ENCODE measurements at regions not wholly inside any gene's neighbourhood (a gene's known extent, or its start where the extent isn't known, plus 50 kb on each side); places are given as distances from the start of the nearest gene placed in this dataset.

GRCh38 chr10:10499839-10500238 is 517.8 kb upstream of the CELF2 start:
- DNase-seq (no peak), ATAC-seq (no peak)
- no peak overlapping the region for H3K4me3 Mint-ChIP-seq
- peaks cover 5 to 37% (median 10%) of the 10 kb centered on the region in 5 donors for H3K27me3 Mint-ChIP-seq
- H3K27ac Mint-ChIP-seq = no peak overlapping the region
- H3K4me1 Mint-ChIP-seq = no peaks in the 10 kb centered on the region
- peaks cover 0 to 23% (median 12%) of the 10 kb centered on the region in 9 donors for H3K9me3 Mint-ChIP-seq
- POLR2A ChIA-PET = no interaction called here
- H3K36me3 Mint-ChIP-seq = no peaks in the 10 kb centered on the region

GRCh38 chr10:10500937-10501336 is 516.7 kb upstream of the CELF2 start:
- Mint-ChIP-seq H3K36me3 (no peaks in the 10 kb centered on the region), H3K27ac (no peak overlapping the region), H3K27me3 (peaks cover 5 to 43% (median 12%) of the 10 kb centered on the region in 5 donors), H3K4me1 (no peaks in the 10 kb centered on the region), H3K9me3 (peaks cover 0 to 23% (median 12%) of the 10 kb centered on the region in 9 donors), H3K4me3 (no peak overlapping the region)
- DNase-seq (no peak), ATAC-seq (no peak)
- POLR2A ChIA-PET = no interaction called here

- H3K4me3 Mint-ChIP-seq = no peak overlapping the region
- H3K36me3 Mint-ChIP-seq = no peaks in the 10 kb centered on the region
- H3K9me3 Mint-ChIP-seq = peaks cover 0 to 13% (median 9%) of the 10 kb centered on the region in 9 donors
- H3K4me1 Mint-ChIP-seq = no peaks in the 10 kb centered on the region
- no peak overlapping the region for H3K27ac Mint-ChIP-seq
- DNase-seq (no peak), ATAC-seq (no peak)
- POLR2A ChIA-PET = no interaction called here
- peaks cover 9 to 28% (median 11%) of the 10 kb centered on the region in 5 donors for H3K27me3 Mint-ChIP-seq
Measured at GRCh38 chr10:10503772-10504171, 513.9 kb upstream of the CELF2 start.

GRCh38 chr10:10508211-10508610 is 509.5 kb upstream of the CELF2 start:
- DNase-seq = no peak
- Mint-ChIP-seq H3K27ac (no peak overlapping the region), H3K27me3 (peaks cover 14 to 47% (median 19%) of the 10 kb centered on the region in 5 donors)

GRCh38 chr10:10510179-10510578 is 507.5 kb upstream of the CELF2 start:
- no peaks in the 10 kb centered on the region for H3K4me1 Mint-ChIP-seq
- H3K4me3 Mint-ChIP-seq = no peak overlapping the region
- no peaks in the 10 kb centered on the region for H3K36me3 Mint-ChIP-seq
- H3K9me3 Mint-ChIP-seq = peaks cover 0 to 8% (median 0%) of the 10 kb centered on the region in 9 donors
- DNase-seq (no peak), ATAC-seq (no peak)
- H3K27ac Mint-ChIP-seq = no peak overlapping the region
- peaks cover 10 to 42% (median 25%) of the 10 kb centered on the region in 5 donors for H3K27me3 Mint-ChIP-seq
- POLR2A ChIA-PET = no interaction called here

More at GRCh38 chr10:10508211-10508610, 509.5 kb upstream of the CELF2 start:
- POLR2A ChIA-PET = interaction anchor here (0.6 kb wide), 1 partner anchor 1937 kb away, joined by 5 read pairs; no protein-coding TSS in a partner anchor
- Mint-ChIP-seq H3K4me1 (no peaks in the 10 kb centered on the region), H3K4me3 (no peak overlapping the region), H3K9me3 (peaks cover 0 to 8% (median 0%) of the 10 kb centered on the region in 9 donors), H3K36me3 (no peaks in the 10 kb centered on the region)
- ATAC-seq = no peak

- peaks cover 3 to 45% (median 15%) of the 10 kb centered on the region in 5 donors for H3K27me3 Mint-ChIP-seq
- ATAC-seq (no peak), DNase-seq (no peak)
- no peaks in the 10 kb centered on the region for H3K36me3 Mint-ChIP-seq
- H3K27ac Mint-ChIP-seq = no peak overlapping the region
- POLR2A ChIA-PET = no interaction called here
- H3K9me3 Mint-ChIP-seq = peaks cover 0 to 8% (median 0%) of the 10 kb centered on the region in 9 donors
- H3K4me3 Mint-ChIP-seq = no peak overlapping the region
- H3K4me1 Mint-ChIP-seq = no peaks in the 10 kb centered on the region
Measured at GRCh38 chr10:10513067-10513466, 504.6 kb upstream of the CELF2 start.

GRCh38 chr10:10513898-10514297 is 503.8 kb upstream of the CELF2 start:
- H3K9me3 Mint-ChIP-seq = peaks cover 0 to 8% (median 0%) of the 10 kb centered on the region in 9 donors
- peaks cover 3 to 53% (median 21%) of the 10 kb centered on the region in 5 donors for H3K27me3 Mint-ChIP-seq
- H3K4me1 Mint-ChIP-seq = peaks cover 0 to 2% (median 0%) of the 10 kb centered on the region in 4 donors
- POLR2A ChIA-PET = no interaction called here
- H3K4me3 Mint-ChIP-seq = no peak overlapping the region
- H3K27ac Mint-ChIP-seq = no peak overlapping the region
- DNase-seq (no peak), ATAC-seq (no peak)
- no peaks in the 10 kb centered on the region for H3K36me3 Mint-ChIP-seq

GRCh38 chr10:10514797-10515196 is 502.9 kb upstream of the CELF2 start:
- Mint-ChIP-seq H3K4me3 (no peak overlapping the region), H3K36me3 (no peaks in the 10 kb centered on the region), H3K27me3 (peaks cover 3 to 56% (median 20%) of the 10 kb centered on the region in 5 donors), H3K9me3 (peaks cover 0 to 1% (median 0%) of the 10 kb centered on the region in 9 donors), H3K4me1 (peaks cover 0 to 2% (median 0%) of the 10 kb centered on the region in 4 donors), H3K27ac (no peak overlapping the region)
- POLR2A ChIA-PET = no interaction called here
- no peak for ATAC-seq
- DNase-seq = no peak

GRCh38 chr10:10515479-10516204 is 502.0 kb upstream of the CELF2 start:
- DNase-seq (no peak), ATAC-seq (no peak)
- POLR2A ChIA-PET = no interaction called here
- no peaks in the 10 kb centered on the region for H3K9me3 Mint-ChIP-seq
- H3K4me1 Mint-ChIP-seq = peaks cover 0 to 2% (median 0%) of the 10 kb centered on the region in 4 donors
- H3K4me3 Mint-ChIP-seq = no peak overlapping the region
- no peak overlapping the region for H3K27ac Mint-ChIP-seq
- peaks cover 2 to 55% (median 15%) of the 10 kb centered on the region in 5 donors for H3K27me3 Mint-ChIP-seq
- H3K36me3 Mint-ChIP-seq = no peaks in the 10 kb centered on the region

GRCh38 chr10:10516346-10517130 is 501.1 kb upstream of the CELF2 start:
- Mint-ChIP-seq H3K4me3 (no peak overlapping the region), H3K27ac (no peak overlapping the region), H3K4me1 (peaks cover 0 to 2% (median 0%) of the 10 kb centered on the region in 4 donors), H3K27me3 (peaks cover 0 to 50% (median 15%) of the 10 kb centered on the region in 5 donors), H3K36me3 (no peaks in the 10 kb centered on the region), H3K9me3 (no peaks in the 10 kb centered on the region)
- DNase-seq = no peak
- no peak for ATAC-seq
- POLR2A ChIA-PET = no interaction called here

GRCh38 chr10:10517866-10518265 is 499.8 kb upstream of the CELF2 start:
- ATAC-seq (no peak), DNase-seq (no peak)
- Mint-ChIP-seq H3K27me3 (peaks cover 0 to 47% (median 15%) of the 10 kb centered on the region in 5 donors), H3K9me3 (no peaks in the 10 kb centered on the region), H3K4me1 (peaks cover 0 to 2% (median 0%) of the 10 kb centered on the region in 4 donors), H3K36me3 (no peaks in the 10 kb centered on the region), H3K4me3 (no peak overlapping the region), H3K27ac (no peak overlapping the region)
- POLR2A ChIA-PET = no interaction called here

- Mint-ChIP-seq H3K4me3 (no peak overlapping the region), H3K36me3 (no peaks in the 10 kb centered on the region)
- ATAC-seq = no peak
Measured at GRCh38 chr10:10519674-10520073, 498.0 kb upstream of the CELF2 start.

More at GRCh38 chr10:10519674-10520073, 498.0 kb upstream of the CELF2 start:
- no peaks in the 10 kb centered on the region for H3K9me3 Mint-ChIP-seq
- no peak overlapping the region for H3K27ac Mint-ChIP-seq
- peaks cover 0 to 30% (median 10%) of the 10 kb centered on the region in 5 donors for H3K27me3 Mint-ChIP-seq
- peaks cover 0 to 2% (median 0%) of the 10 kb centered on the region in 4 donors for H3K4me1 Mint-ChIP-seq
- DNase-seq = no peak
- POLR2A ChIA-PET = no interaction called here

Measured in naive thymus-derived CD8-positive, alpha-beta T cell (primary cell).